GM06990 (cell line): ENCODE measurements at regions not wholly inside any gene's neighbourhood (a gene's known extent, or its start where the extent isn't known, plus 50 kb on each side); places are given as distances from the start of the nearest gene placed in this dataset.

Source experiments
- DNase-seq: peaks from one replicate; pipeline ENCODE4 v3.0.0-alpha.2; 2011; ENCODE audit not compliant: insufficient read length; ENCODE audit errors: extremely low read depth
- H3K27me3 ChIP-seq: replicated peaks from 2 replicates; pipeline ENCODE4 v1.6.0; 2011; ENCODE audit warnings: low read length; ENCODE audit not compliant: control insufficient read depth, insufficient read depth
- H3K36me3 ChIP-seq: 2 replicates; pipeline ENCODE4 v1.5.1; 2011; ENCODE audit warnings: low read length; ENCODE audit not compliant: control insufficient read depth, insufficient read depth
- H3K4me3 ChIP-seq: replicated peaks from 2 replicates; pipeline ENCODE4 v1.5.1; 2011; ENCODE audit warnings: low read depth, mild to moderate bottlenecking, control low read depth, low read length
- CTCF ChIP-seq: IDR thresholded peaks from 2 replicates; pipeline ENCODE4 v1.5.1; 2011; ENCODE audit warnings: low read length, control low read depth, mild to moderate bottlenecking, inconsistent platforms; ENCODE audit not compliant: insufficient read depth, poor library complexity, severe bottlenecking

- Histone ChIP-seq H3K27me3 (no peaks in the 10 kb centered on the region; the same call in 1 of the 2 replicates), H3K4me3 (no peak overlapping the region), H3K36me3 (no peaks in the 10 kb centered on the region)
- TF ChIP-seq CTCF = no peak
- DNase-seq = no peak
These were observed 110.1 kb downstream of the TMPRSS5 start for GRCh38 chr11:113595810-113596594.

GRCh38 chr11:113593698-113594308 lies 112.3 kb downstream of the TMPRSS5 start:
- no peaks in the 10 kb centered on the region; the same call in none of the 2 replicates for H3K27me3 ChIP-seq
- no peak for DNase-seq
- no peak overlapping the region for H3K4me3 ChIP-seq
- no peak for TF ChIP-seq CTCF
- H3K36me3 ChIP-seq = no peaks in the 10 kb centered on the region

DNA sequence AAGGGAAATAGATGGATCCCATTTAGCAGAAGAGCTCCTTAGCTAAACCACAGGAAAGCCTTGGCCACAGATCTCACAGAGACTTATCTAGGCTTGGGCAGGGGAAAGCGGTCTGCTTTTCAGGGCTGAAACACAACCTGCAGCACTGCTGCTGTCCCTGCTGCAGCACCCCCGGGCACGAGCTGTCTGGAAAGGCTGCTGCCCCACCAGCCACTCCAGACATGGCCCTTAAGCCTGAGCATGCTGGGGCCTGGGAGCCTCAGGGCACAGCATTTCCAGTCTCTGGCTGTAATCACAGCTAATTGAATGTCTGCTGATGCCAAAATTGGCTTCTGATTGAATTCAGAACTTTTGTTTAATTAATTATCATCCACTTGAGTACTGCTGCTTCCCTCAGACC lies 115.0 kb downstream of the TMPRSS5 start:
- no peak for DNase-seq
- Histone ChIP-seq H3K36me3 (no peaks in the 10 kb centered on the region), H3K4me3 (no peak overlapping the region), H3K27me3 (no peaks in the 10 kb centered on the region; the same call in 1 of the 2 replicates)
- TF ChIP-seq CTCF = no peak

- H3K36me3 ChIP-seq = no peaks in the 10 kb centered on the region
- no peak for DNase-seq
- no peaks in the 10 kb centered on the region; the same call in 1 of the 2 replicates for H3K27me3 ChIP-seq
- no peak for TF ChIP-seq CTCF
- H3K4me3 ChIP-seq = no peak overlapping the region
These were observed 112.1 kb upstream of the DRD2 start for GRCh38 chr11:113587308-113587739.

- no peak overlapping the region for H3K4me3 ChIP-seq
- no peak for TF ChIP-seq CTCF
- no peak for DNase-seq
- H3K27me3 ChIP-seq = no peaks in the 10 kb centered on the region; the same call in 1 of the 2 replicates
- no peaks in the 10 kb centered on the region for H3K36me3 ChIP-seq
These were observed 109.2 kb upstream of the DRD2 start for GRCh38 chr11:113584371-113584770.
